CD4-positive, CD25-positive, alpha-beta regulatory T cell (primary cell): ENCODE measurements at regions not wholly inside any gene's neighbourhood (a gene's known extent, or its start where the extent isn't known, plus 50 kb on each side); places are given as distances from the start of the nearest gene placed in this dataset.

ENCODE experiments used
- ATAC-seq, 2 donors: fragments of 150-1000 bp; cut with Tn5 transposase; one replicate each; pipeline ENCODE4 v1.10.0; 2021; ENCODE audit warnings: low read depth in 2 of 2, moderate number of reproducible peaks in 2 of 2, moderate library complexity in 1 of 2
- DNase-seq, 3 donors: peaks; one replicate each; pipeline versions ENCODE4 v3.0.0 to v3.0.0-alpha.2; 2012 to 2022; ENCODE audit warnings: mixed read lengths in 1 of 3
- H3K27ac ChIP-seq: one replicate; pipeline ENCODE4 v1.7.0; 2013; ENCODE audit warnings: mild to moderate bottlenecking, low read length; ENCODE audit not compliant: insufficient read depth, poor library complexity, severe bottlenecking
- H3K27me3 ChIP-seq: one replicate; pipeline ENCODE4 v1.7.0; 2013; ENCODE audit warnings: low read length; ENCODE audit not compliant: control insufficient read depth, insufficient read depth
- H3K36me3 ChIP-seq: one replicate; pipeline ENCODE4 v1.7.0; 2013; ENCODE audit warnings: mild to moderate bottlenecking, low read length, moderate library complexity; ENCODE audit not compliant: control insufficient read depth, insufficient read depth
- H3K4me1 ChIP-seq: 2 replicates; pipeline ENCODE4 v1.7.0; 2013; ENCODE audit warnings: mild to moderate bottlenecking, low read length; ENCODE audit not compliant: insufficient read depth, control insufficient read depth, poor library complexity, severe bottlenecking
- H3K4me3 ChIP-seq: one replicate; pipeline ENCODE4 v1.7.0; 2013; ENCODE audit warnings: low read depth, mild to moderate bottlenecking, low read length, moderate library complexity
- H3K9me3 ChIP-seq, 2 experiments: 1 replicate in 1 of 2; 2 replicates in 1 of 2; pipeline ENCODE4 v1.7.0; 2013; ENCODE audit warnings: low read length in 2 of 2, mild to moderate bottlenecking in 1 of 2, moderate library complexity in 1 of 2; ENCODE audit not compliant: control insufficient read depth in 2 of 2
- H3K27ac Mint-ChIP-seq, 3 donors: one replicate each; pipeline ENCODE4 v1.8.0; 2020 to 2022; ENCODE audit warnings: mild to moderate bottlenecking in 3 of 3, mixed read lengths in 3 of 3, moderate library complexity in 2 of 3
- H3K27me3 Mint-ChIP-seq: one replicate; pipeline ENCODE4 v1.8.0; 2022; ENCODE audit warnings: mild to moderate bottlenecking, mixed read lengths
- H3K36me3 Mint-ChIP-seq: one replicate; pipeline ENCODE4 v1.8.0; 2020; ENCODE audit warnings: mixed read lengths
- H3K4me1 Mint-ChIP-seq, 4 donors: one replicate each; pipeline ENCODE4 v1.8.0; 2020 to 2022; ENCODE audit warnings: mixed read lengths in 4 of 4, mild to moderate bottlenecking in 1 of 4
- H3K4me3 Mint-ChIP-seq, 4 donors: one replicate each; pipeline ENCODE4 v1.8.0; 2020 to 2022; ENCODE audit warnings: mild to moderate bottlenecking in 4 of 4, mixed read lengths in 4 of 4, moderate library complexity in 3 of 4
- H3K9me3 Mint-ChIP-seq, 7 donors: one replicate each; pipeline ENCODE4 v1.8.0; 2020 to 2022; ENCODE audit warnings: mixed read lengths in 7 of 7, mild to moderate bottlenecking in 3 of 7, moderate library complexity in 2 of 7

GRCh38 chr2:147683380-147683779 lies 161.4 kb upstream of the ACVR2A start:
- Histone ChIP-seq H3K36me3 (no peaks in the 10 kb centered on the region), H3K4me3 (no peak overlapping the region), H3K27ac (no peak overlapping the region), H3K9me3 (no peaks in the 10 kb centered on the region), H3K27me3 (no peaks in the 10 kb centered on the region), H3K4me1 (no peaks in the 10 kb centered on the region)
- DNase-seq (no peak), ATAC-seq (no peak)
- H3K4me3 Mint-ChIP-seq: no peak overlapping the region
- peaks cover 0 to 2% (median 0%) of the 10 kb centered on the region in 7 donors for H3K9me3 Mint-ChIP-seq
- no peaks in the 10 kb centered on the region for H3K27me3 Mint-ChIP-seq
- no peak overlapping the region for H3K27ac Mint-ChIP-seq
- H3K36me3 Mint-ChIP-seq: no peaks in the 10 kb centered on the region
- no peaks in the 10 kb centered on the region for H3K4me1 Mint-ChIP-seq

- no peaks in the 10 kb centered on the region for H3K27me3 ChIP-seq
- H3K36me3 ChIP-seq: no peaks in the 10 kb centered on the region
- no peak overlapping the region for H3K27ac ChIP-seq
- H3K4me1 ChIP-seq: no peaks in the 10 kb centered on the region
- DNase-seq: no peak
- no peak overlapping the region for H3K4me3 ChIP-seq
- no peak overlapping the region for H3K4me3 Mint-ChIP-seq
- H3K36me3 Mint-ChIP-seq: no peaks in the 10 kb centered on the region
- H3K9me3 ChIP-seq: no peaks in the 10 kb centered on the region
- H3K9me3 Mint-ChIP-seq: no peaks in the 10 kb centered on the region
- no peak overlapping the region for H3K27ac Mint-ChIP-seq
- no peak for ATAC-seq
- no peaks in the 10 kb centered on the region for H3K4me1 Mint-ChIP-seq
- no peaks in the 10 kb centered on the region for H3K27me3 Mint-ChIP-seq
Observed at GRCh38 chr2:147681093-147681492, 163.7 kb upstream of the ACVR2A start.

- no peaks in the 10 kb centered on the region for H3K4me1 Mint-ChIP-seq
- Histone ChIP-seq H3K4me1 (no peaks in the 10 kb centered on the region), H3K27me3 (no peaks in the 10 kb centered on the region), H3K4me3 (no peak overlapping the region), H3K9me3 (no peaks in the 10 kb centered on the region), H3K27ac (no peak overlapping the region), H3K36me3 (no peaks in the 10 kb centered on the region)
- no peaks in the 10 kb centered on the region for H3K27me3 Mint-ChIP-seq
- peaks cover 0 to 1% (median 0%) of the 10 kb centered on the region in 7 donors for H3K9me3 Mint-ChIP-seq
- no peak overlapping the region for H3K4me3 Mint-ChIP-seq
- no peak overlapping the region for H3K27ac Mint-ChIP-seq
- no peak for DNase-seq
- H3K36me3 Mint-ChIP-seq: no peaks in the 10 kb centered on the region
- no peak for ATAC-seq
Observed at GRCh38 chr2:147679955-147680531, 164.8 kb upstream of the ACVR2A start.

- H3K27ac Mint-ChIP-seq: no peak overlapping the region
- H3K27me3 Mint-ChIP-seq: no peaks in the 10 kb centered on the region
- no peaks in the 10 kb centered on the region for H3K27me3 ChIP-seq
- no peak overlapping the region for H3K27ac ChIP-seq
- no peaks in the 10 kb centered on the region for H3K36me3 Mint-ChIP-seq
- peaks cover 0 to 4% (median 0%) of the 10 kb centered on the region in 7 donors for H3K9me3 Mint-ChIP-seq
- H3K4me1 ChIP-seq: no peaks in the 10 kb centered on the region
- H3K9me3 ChIP-seq: no peaks in the 10 kb centered on the region
- no peaks in the 10 kb centered on the region for H3K36me3 ChIP-seq
- no peak for DNase-seq
- no peak for ATAC-seq
- H3K4me1 Mint-ChIP-seq: no peaks in the 10 kb centered on the region
- H3K4me3 Mint-ChIP-seq: no peak overlapping the region
- no peak overlapping the region for H3K4me3 ChIP-seq
Observed at GRCh38 chr2:147679191-147679954, 165.5 kb upstream of the ACVR2A start.

GRCh38 chr2:147665105-147665504 lies 179.7 kb upstream of the ACVR2A start:
- peak overlapping the region in 1 of 3 donors; percentile 18 for H3K27ac Mint-ChIP-seq
- no peaks in the 10 kb centered on the region for H3K36me3 Mint-ChIP-seq
- DNase-seq: no peak
- Histone ChIP-seq H3K27me3 (no peaks in the 10 kb centered on the region), H3K36me3 (no peaks in the 10 kb centered on the region), H3K4me1 (peaks cover 15% of the 10 kb centered on the region), H3K27ac (no peak overlapping the region), H3K4me3 (no peak overlapping the region), H3K9me3 (no peaks in the 10 kb centered on the region)
- H3K27me3 Mint-ChIP-seq: no peaks in the 10 kb centered on the region
- peaks cover 11 to 28% (median 19%) of the 10 kb centered on the region in 4 donors for H3K4me1 Mint-ChIP-seq
- ATAC-seq: no peak
- peak overlapping the region in 2 of 4 donors; percentile 53 to 66 for H3K4me3 Mint-ChIP-seq
- H3K9me3 Mint-ChIP-seq: peaks cover 0 to 9% (median 0%) of the 10 kb centered on the region in 7 donors

GRCh38 chr2:147663962-147664361 lies 180.9 kb upstream of the ACVR2A start:
- H3K4me1 ChIP-seq: peaks cover 15% of the 10 kb centered on the region
- no peaks in the 10 kb centered on the region for H3K27me3 ChIP-seq
- Mint-ChIP-seq H3K27me3 (no peaks in the 10 kb centered on the region), H3K27ac (peak overlapping the region; percentile 88 to 99 (median 90)), H3K4me3 (peak overlapping the region; percentile 68 to 79 (median 78)), H3K9me3 (peaks cover 0 to 5% (median 0%) of the 10 kb centered on the region in 7 donors), H3K36me3 (no peaks in the 10 kb centered on the region), H3K4me1 (peaks cover 11 to 28% (median 20%) of the 10 kb centered on the region in 4 donors)
- ATAC-seq: peak; percentile 29 to 32
- H3K4me3 ChIP-seq: peak overlapping the region; percentile 87
- H3K36me3 ChIP-seq: no peaks in the 10 kb centered on the region
- peak overlapping the region; percentile 67 for H3K27ac ChIP-seq
- no peak for DNase-seq
- H3K9me3 ChIP-seq: no peaks in the 10 kb centered on the region

GRCh38 chr2:147663153-147663961 lies 181.5 kb upstream of the ACVR2A start:
- Histone ChIP-seq H3K4me3 (peak overlapping the region; percentile 87), H3K4me1 (peaks cover 15% of the 10 kb centered on the region), H3K27ac (peak overlapping the region; percentile 67), H3K9me3 (no peaks in the 10 kb centered on the region), H3K36me3 (no peaks in the 10 kb centered on the region), H3K27me3 (no peaks in the 10 kb centered on the region)
- peak overlapping the region; percentile 68 to 79 (median 78) for H3K4me3 Mint-ChIP-seq
- peaks cover 0 to 5% (median 0%) of the 10 kb centered on the region in 7 donors for H3K9me3 Mint-ChIP-seq
- peaks cover 11 to 28% (median 22%) of the 10 kb centered on the region in 4 donors for H3K4me1 Mint-ChIP-seq
- no peaks in the 10 kb centered on the region for H3K36me3 Mint-ChIP-seq
- H3K27ac Mint-ChIP-seq: peak overlapping the region; percentile 88 to 99 (median 90)
- H3K27me3 Mint-ChIP-seq: no peaks in the 10 kb centered on the region
- DNase-seq (peak in 2 of 3 donors; percentile 58 to 60), ATAC-seq (peak; percentile 81 to 86)
